GM12872 (cell line): ENCODE measurements at regions not wholly inside any gene's neighbourhood (a gene's known extent, or its start where the extent isn't known, plus 50 kb on each side); places are given as distances from the start of the nearest gene placed in this dataset.

Source experiments
- CTCF ChIP-seq: IDR thresholded peaks from 3 replicates; pipeline ENCODE4 v1.5.1; 2011; ENCODE audit warnings: low read depth, mild to moderate bottlenecking, low read length, moderate library complexity; ENCODE audit not compliant: insufficient read depth

- TF ChIP-seq CTCF: no peak
Measured at GRCh38 chr21:17901458-17902079, 82.4 kb upstream of the C21orf91 start.

- no peak for TF ChIP-seq CTCF
Measured at GRCh38 chr21:17900990-17901385, 81.8 kb upstream of the C21orf91 start.

GRCh38 chr21:17900281-17900989 lies 81.3 kb upstream of the C21orf91 start:
- peak; percentile 7; the same call in 1 of the 3 replicates for TF ChIP-seq CTCF

GRCh38 chr21:17889171-17889570 lies 70.0 kb upstream of the C21orf91 start:
- no peak for TF ChIP-seq CTCF

GRCh38 chr21:17869115-17869514 lies 50.0 kb upstream of the C21orf91 start:
- TF ChIP-seq CTCF: no peak
